ENCODE measurements at regions not wholly inside any gene's neighbourhood (a gene's known extent, or its start where the extent isn't known, plus 50 kb on each side); places are given as distances from the start of the nearest gene placed in this dataset.

DNA sequence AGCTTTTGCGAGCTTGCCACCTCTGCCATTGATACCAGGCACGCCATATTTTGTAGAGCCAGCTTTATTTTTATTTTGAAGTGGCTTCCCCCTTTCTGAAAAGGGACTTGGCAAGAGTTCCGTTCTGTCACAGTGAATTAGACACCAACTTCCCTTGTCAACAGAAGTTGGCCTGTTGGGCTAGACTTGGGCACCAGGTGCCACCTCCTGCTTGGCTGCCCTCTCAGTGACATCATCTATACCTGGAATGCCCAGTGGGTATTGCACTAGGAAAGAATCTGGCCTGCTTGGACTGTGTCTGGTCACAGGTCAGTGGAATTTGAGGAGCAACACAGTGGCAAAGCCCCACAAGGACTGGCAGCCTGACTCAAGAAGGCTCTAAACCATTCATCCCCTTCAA lies 101.0 kb downstream of the BCL2L11 start:
- no peak for TF ChIP-seq POLR2A (IDR thresholded peaks at IDR 0.05; ENCODE audit: low read depth, low read length)
- TF ChIP-seq POLR2AphosphoS5 (IDR thresholded peaks at IDR 0.05; ENCODE audit: low read depth, low read length) = no peak
- no peak for TF ChIP-seq POU2F2 (IDR thresholded peaks at IDR 0.05; ENCODE audit: low read depth, low read length)
- no peak for TF ChIP-seq TAF1 (IDR thresholded peaks at IDR 0.05; ENCODE audit: low read depth, low read length)
- TF ChIP-seq SPI1 (IDR thresholded peaks at IDR 0.05; ENCODE audit: low read depth, low read length) = no peak

Measured in GM12891 (cell line).